CD4-positive, alpha-beta memory T cell (primary cell): ENCODE measurements at regions not wholly inside any gene's neighbourhood (a gene's known extent, or its start where the extent isn't known, plus 50 kb on each side); places are given as distances from the start of the nearest gene placed in this dataset.

Experiments used
- CTCF ChIA-PET: fragments of 350-600 bp; sonication (Branson Sonifier 250); formaldehyde crosslinking; loops from one replicate; lab custom pipeline; 2021; ENCODE audit warnings: inconsistent platforms; ENCODE audit not compliant: partially characterized antibody; lab: Charles Lee
- POLR2A ChIA-PET: fragments of 350-600 bp; sonication (Branson Sonifier 250); formaldehyde crosslinking; loops from one replicate; lab custom pipeline; 2021; ENCODE audit not compliant: partially characterized antibody; lab: Charles Lee
- DNase-seq, 5 donors: peaks; one replicate each; pipeline versions ENCODE4 v3.0.0 to v3.0.0-alpha.2; 2020 to 2022; ENCODE audit warnings: mixed read lengths in 1 of 5
- H3K27ac ChIP-seq: one replicate; pipeline ENCODE4 v1.7.0; 2013; ENCODE audit warnings: low read depth, low read length
- H3K27me3 ChIP-seq: 2 replicates; pipeline ENCODE4 v1.7.0; 2013; ENCODE audit warnings: mild to moderate bottlenecking, low read length, moderate library complexity; ENCODE audit not compliant: insufficient read depth
- H3K36me3 ChIP-seq: 2 replicates; pipeline ENCODE4 v1.7.0; 2013; ENCODE audit warnings: mild to moderate bottlenecking, low read length, moderate library complexity; ENCODE audit not compliant: insufficient read depth
- H3K4me1 ChIP-seq: 2 replicates; pipeline ENCODE4 v1.7.0; 2013; ENCODE audit warnings: mild to moderate bottlenecking, low read length, moderate library complexity; ENCODE audit not compliant: insufficient read depth
- H3K4me3 ChIP-seq, 2 donors: one replicate each; pipeline ENCODE4 v1.7.0; 2013; ENCODE audit warnings: low read length in 2 of 2, mild to moderate bottlenecking in 1 of 2
- H3K9me3 ChIP-seq, 2 donors: one replicate each; pipeline ENCODE4 v1.7.0; 2013; ENCODE audit warnings: low read length in 2 of 2, control low read depth in 1 of 2; ENCODE audit not compliant: control insufficient read depth in 1 of 2
- H3K27ac Mint-ChIP-seq, 7 donors: one replicate each; pipeline ENCODE4 v1.8.0; 2020 to 2021; ENCODE audit warnings: mixed read lengths in 7 of 7, mild to moderate bottlenecking in 6 of 7, inconsistent platforms in 3 of 7, moderate library complexity in 3 of 7
- H3K27me3 Mint-ChIP-seq, 2 donors: one replicate each; pipeline ENCODE4 v1.8.0; 2020 to 2021; ENCODE audit warnings: mixed read lengths in 2 of 2
- H3K36me3 Mint-ChIP-seq, 2 donors: one replicate each; pipeline ENCODE4 v1.8.0; 2020 to 2021; ENCODE audit warnings: mixed read lengths in 2 of 2, inconsistent platforms in 1 of 2, mild to moderate bottlenecking in 1 of 2
- H3K4me1 Mint-ChIP-seq, 4 donors: one replicate each; pipeline ENCODE4 v1.8.0; 2020 to 2021; ENCODE audit warnings: mixed read lengths in 4 of 4, mild to moderate bottlenecking in 1 of 4
- H3K4me3 Mint-ChIP-seq, 8 donors: one replicate each; pipeline ENCODE4 v1.8.0; 2020 to 2021; ENCODE audit warnings: mixed read lengths in 8 of 8, mild to moderate bottlenecking in 7 of 8, moderate library complexity in 6 of 8, inconsistent platforms in 3 of 8
- H3K9me3 Mint-ChIP-seq, 8 donors: one replicate each; pipeline ENCODE4 v1.8.0; 2020 to 2021; ENCODE audit warnings: mixed read lengths in 8 of 8, mild to moderate bottlenecking in 5 of 8, inconsistent platforms in 3 of 8, moderate library complexity in 1 of 8
- intact Hi-C: fragments of 100-400 bp; cut with micrococcal nuclease; formaldehyde crosslinking; loops from one replicate; pipeline ENCODE4 v1.15.1; 2023

DNA sequence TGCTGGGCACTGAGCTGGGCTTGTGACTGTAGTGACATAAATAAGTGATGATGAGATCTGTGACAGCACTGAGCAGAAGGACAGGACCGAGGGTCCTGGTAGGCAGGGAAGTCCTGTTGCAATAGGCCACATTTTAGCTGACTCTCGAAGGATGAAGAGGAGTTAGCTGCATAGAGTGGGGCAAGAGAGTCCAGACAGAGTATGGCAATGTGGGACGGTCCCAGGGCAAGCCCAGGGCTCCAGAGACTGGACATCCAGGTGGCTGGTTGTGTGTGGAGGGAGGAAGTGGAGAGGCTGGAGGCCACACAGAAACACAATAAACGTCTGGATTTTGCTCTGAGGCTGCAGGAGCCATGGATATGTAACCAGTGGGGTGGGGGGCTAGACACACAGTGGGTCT lies 64.5 kb upstream of the ZNF423 start:
- Mint-ChIP-seq H3K4me1 (no peaks in the 10 kb centered on the region), H3K36me3 (no peaks in the 10 kb centered on the region), H3K27ac (no peak overlapping the region), H3K4me3 (no peak overlapping the region), H3K9me3 (no peaks in the 10 kb centered on the region), H3K27me3 (peaks cover 4 to 5% of the 10 kb centered on the region in 2 donors)
- H3K4me1 ChIP-seq, result no peaks in the 10 kb centered on the region
- no peak overlapping the region for H3K27ac ChIP-seq
- no peak for DNase-seq
- H3K9me3 ChIP-seq, result no peaks in the 10 kb centered on the region
- intact Hi-C loops, result no loop called here
- no peak overlapping the region for H3K4me3 ChIP-seq
- H3K36me3 ChIP-seq, result no peaks in the 10 kb centered on the region
- ChIA-PET POLR2A (interaction anchor here (0.6 kb wide), 1 partner anchor 69 kb away, joined by 3 read pairs; no protein-coding TSS in a partner anchor), CTCF (interaction anchor here (1.0 kb wide), 1 partner anchor 513 kb away, joined by 3 read pairs; no protein-coding TSS in a partner anchor)
- H3K27me3 ChIP-seq, result no peaks in the 10 kb centered on the region

DNA sequence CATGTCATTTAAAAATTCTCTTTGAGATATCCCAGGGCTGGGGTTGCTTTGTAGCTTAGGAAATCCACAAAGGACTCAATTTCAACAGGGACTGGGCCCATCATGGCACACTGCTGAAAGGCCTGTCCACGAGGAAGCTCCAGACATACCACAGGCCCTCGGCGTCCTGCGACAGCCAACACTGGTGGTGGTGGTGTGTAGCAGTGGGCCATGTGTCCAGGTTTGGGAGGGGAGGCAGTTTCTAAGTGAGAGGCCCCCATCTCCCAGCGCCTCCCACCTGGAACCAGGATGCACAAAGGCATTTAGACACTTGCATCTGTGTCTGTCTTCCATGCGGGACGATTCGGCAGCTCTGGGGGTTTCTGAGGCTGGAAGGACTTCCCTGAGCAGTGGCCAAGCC lies 65.2 kb upstream of the ZNF423 start:
- Mint-ChIP-seq H3K36me3 (no peaks in the 10 kb centered on the region), H3K4me1 (no peaks in the 10 kb centered on the region), H3K9me3 (no peaks in the 10 kb centered on the region), H3K27me3 (peaks cover 7 to 8% of the 10 kb centered on the region in 2 donors), H3K27ac (no peak overlapping the region), H3K4me3 (no peak overlapping the region)
- intact Hi-C loops, result no loop called here
- Histone ChIP-seq H3K9me3 (no peaks in the 10 kb centered on the region), H3K27ac (no peak overlapping the region), H3K4me3 (no peak overlapping the region), H3K4me1 (no peaks in the 10 kb centered on the region), H3K27me3 (no peaks in the 10 kb centered on the region), H3K36me3 (no peaks in the 10 kb centered on the region)
- no peak for DNase-seq
- ChIA-PET POLR2A (no interaction called here), CTCF (interaction anchor here (0.7 to 1.0 kb wide), 2 partner anchors 9 to 514 kb away, joined by 3 read pairs; no protein-coding TSS in a partner anchor)

- intact Hi-C loops, result no loop called here
These were observed 66.0 kb upstream of the ZNF423 start for GRCh38 chr16:49921791-49922456.

DNA sequence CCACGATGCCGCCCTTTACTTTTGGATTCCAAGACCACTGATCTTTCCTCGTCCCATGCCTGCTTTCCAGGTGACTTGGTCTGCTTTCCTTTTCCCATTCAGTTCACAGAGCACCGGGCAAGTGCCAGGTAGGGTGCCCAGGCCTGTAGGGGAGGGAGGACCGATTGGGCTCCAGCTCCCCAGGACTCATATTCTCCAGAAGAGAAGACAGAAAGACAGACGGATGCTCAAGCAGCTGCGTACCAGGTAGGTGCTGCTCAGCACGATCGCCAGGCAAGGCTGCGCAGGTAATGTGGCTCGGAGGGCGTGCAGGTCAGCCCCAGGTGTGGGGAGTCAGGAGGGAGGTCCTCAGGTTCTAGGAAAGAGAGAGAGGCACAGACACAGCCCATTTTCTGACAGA lies 67.5 kb upstream of the ZNF423 start:
- ChIA-PET POLR2A (no interaction called here), CTCF (interaction anchor here (0.6 to 2.1 kb wide), 4 partner anchors 11 to 515 kb away, joined by 3 to 8 read pairs (median 4); no protein-coding TSS in a partner anchor)
- intact Hi-C loops, result no loop called here

More at GRCh38 chr16:49921791-49922456, 66.0 kb upstream of the ZNF423 start:
- CTCF ChIA-PET, result interaction anchor here (0.7 to 1.6 kb wide), 2 partner anchors 9 to 65 kb away, joined by 3 to 4 read pairs; no protein-coding TSS in a partner anchor
- H3K9me3 ChIP-seq, result no peaks in the 10 kb centered on the region
- no peak overlapping the region for H3K4me3 ChIP-seq
- POLR2A ChIA-PET, result no interaction called here
- Mint-ChIP-seq H3K4me1 (no peaks in the 10 kb centered on the region), H3K36me3 (no peaks in the 10 kb centered on the region), H3K27me3 (peaks cover 7 to 8% of the 10 kb centered on the region in 2 donors), H3K9me3 (no peaks in the 10 kb centered on the region), H3K27ac (peak overlapping the region in 1 of 7 donors; percentile 18), H3K4me3 (no peak overlapping the region)
- H3K27ac ChIP-seq, result no peak overlapping the region
- H3K36me3 ChIP-seq, result no peaks in the 10 kb centered on the region
- peak in 4 of 5 donors; percentile 5 to 23 (median 14) for DNase-seq
- H3K27me3 ChIP-seq, result no peaks in the 10 kb centered on the region
- H3K4me1 ChIP-seq, result no peaks in the 10 kb centered on the region

DNA sequence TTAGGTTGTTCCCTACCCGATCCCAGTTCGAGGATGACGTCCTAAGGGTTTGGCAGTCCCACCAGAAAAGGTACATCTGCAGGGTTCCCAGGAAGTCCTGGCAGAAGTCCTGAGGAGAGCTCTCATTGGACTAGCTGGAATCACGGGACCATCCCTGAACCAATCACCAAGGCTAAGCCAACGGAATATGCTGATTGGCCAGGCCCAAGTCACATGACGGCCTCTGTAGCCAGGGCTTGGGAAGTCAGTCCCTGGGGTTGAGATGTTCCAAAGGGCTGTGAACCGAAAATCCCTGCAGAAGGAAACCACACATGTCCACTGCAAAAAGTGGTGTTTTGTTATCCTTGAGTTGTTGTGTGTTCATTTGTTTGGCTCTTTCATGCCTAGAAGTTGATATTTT lies 68.2 kb upstream of the ZNF423 start:
- intact Hi-C loops, result no loop called here
- Mint-ChIP-seq H3K36me3 (no peaks in the 10 kb centered on the region), H3K9me3 (no peaks in the 10 kb centered on the region), H3K27me3 (peaks cover 9 to 14% of the 10 kb centered on the region in 2 donors), H3K4me1 (peaks cover 0 to 1% (median 0%) of the 10 kb centered on the region in 4 donors), H3K4me3 (no peak overlapping the region), H3K27ac (no peak overlapping the region)
- H3K4me3 ChIP-seq, result no peak overlapping the region
- H3K4me1 ChIP-seq, result no peaks in the 10 kb centered on the region
- H3K27me3 ChIP-seq, result no peaks in the 10 kb centered on the region
- DNase-seq, result no peak
- no peaks in the 10 kb centered on the region for H3K36me3 ChIP-seq
- no peaks in the 10 kb centered on the region for H3K9me3 ChIP-seq
- ChIA-PET POLR2A (no interaction called here), CTCF (interaction anchor here (0.6 to 2.1 kb wide), 2 partner anchors 16 to 516 kb away, joined by 3 to 8 read pairs; no protein-coding TSS in a partner anchor)
- no peak overlapping the region for H3K27ac ChIP-seq

More for the DNA sequence above, 67.5 kb upstream of the ZNF423 start:
- H3K27ac ChIP-seq, result no peak overlapping the region
- no peaks in the 10 kb centered on the region for H3K36me3 ChIP-seq
- Mint-ChIP-seq H3K36me3 (no peaks in the 10 kb centered on the region), H3K27ac (peak overlapping the region in 1 of 7 donors; percentile 19), H3K9me3 (no peaks in the 10 kb centered on the region), H3K4me1 (peaks cover 0 to under 1% (median 0%) of the 10 kb centered on the region in 4 donors), H3K4me3 (no peak overlapping the region), H3K27me3 (peaks cover 8 to 11% of the 10 kb centered on the region in 2 donors)
- H3K4me3 ChIP-seq, result no peak overlapping the region
- no peaks in the 10 kb centered on the region for H3K27me3 ChIP-seq
- no peak for DNase-seq
- no peaks in the 10 kb centered on the region for H3K9me3 ChIP-seq
- H3K4me1 ChIP-seq, result no peaks in the 10 kb centered on the region

DNA sequence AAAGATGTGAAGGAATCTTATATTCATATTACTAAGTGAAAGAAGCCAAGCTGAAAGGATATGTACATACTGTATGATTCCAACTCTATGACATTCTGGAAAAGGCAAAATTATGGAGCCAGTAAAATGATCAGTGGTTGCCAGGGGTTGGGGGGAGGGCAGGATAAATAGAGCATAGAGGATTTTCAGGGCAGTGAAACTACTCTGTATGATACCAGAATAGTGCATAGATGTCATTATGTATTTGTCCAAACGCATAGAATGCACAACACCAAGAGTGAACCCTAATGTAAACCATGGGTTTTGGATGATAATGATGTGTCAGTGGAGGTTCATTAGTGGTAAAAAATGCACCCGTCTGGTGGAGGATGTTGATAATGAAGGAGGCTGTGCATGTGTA lies 71.0 kb upstream of the ZNF423 start:
- ChIA-PET POLR2A (no interaction called here), CTCF (interaction anchor here (0.7 kb wide), 1 partner anchor 1703 kb away, joined by 3 read pairs; no protein-coding TSS in a partner anchor)
- Histone ChIP-seq H3K4me3 (no peak overlapping the region), H3K4me1 (no peaks in the 10 kb centered on the region), H3K27me3 (no peaks in the 10 kb centered on the region), H3K36me3 (no peaks in the 10 kb centered on the region), H3K9me3 (no peaks in the 10 kb centered on the region), H3K27ac (no peak overlapping the region)
- H3K36me3 Mint-ChIP-seq, result no peaks in the 10 kb centered on the region
- H3K4me1 Mint-ChIP-seq, result peaks cover 0 to 1% (median 0%) of the 10 kb centered on the region in 4 donors
- peaks cover 0 to 2% (median 0%) of the 10 kb centered on the region in 8 donors for H3K9me3 Mint-ChIP-seq
- DNase-seq, result no peak
- intact Hi-C loops, result no loop called here
- no peak overlapping the region for H3K27ac Mint-ChIP-seq
- peaks cover 14 to 16% of the 10 kb centered on the region in 2 donors for H3K27me3 Mint-ChIP-seq
- no peak overlapping the region for H3K4me3 Mint-ChIP-seq

DNA sequence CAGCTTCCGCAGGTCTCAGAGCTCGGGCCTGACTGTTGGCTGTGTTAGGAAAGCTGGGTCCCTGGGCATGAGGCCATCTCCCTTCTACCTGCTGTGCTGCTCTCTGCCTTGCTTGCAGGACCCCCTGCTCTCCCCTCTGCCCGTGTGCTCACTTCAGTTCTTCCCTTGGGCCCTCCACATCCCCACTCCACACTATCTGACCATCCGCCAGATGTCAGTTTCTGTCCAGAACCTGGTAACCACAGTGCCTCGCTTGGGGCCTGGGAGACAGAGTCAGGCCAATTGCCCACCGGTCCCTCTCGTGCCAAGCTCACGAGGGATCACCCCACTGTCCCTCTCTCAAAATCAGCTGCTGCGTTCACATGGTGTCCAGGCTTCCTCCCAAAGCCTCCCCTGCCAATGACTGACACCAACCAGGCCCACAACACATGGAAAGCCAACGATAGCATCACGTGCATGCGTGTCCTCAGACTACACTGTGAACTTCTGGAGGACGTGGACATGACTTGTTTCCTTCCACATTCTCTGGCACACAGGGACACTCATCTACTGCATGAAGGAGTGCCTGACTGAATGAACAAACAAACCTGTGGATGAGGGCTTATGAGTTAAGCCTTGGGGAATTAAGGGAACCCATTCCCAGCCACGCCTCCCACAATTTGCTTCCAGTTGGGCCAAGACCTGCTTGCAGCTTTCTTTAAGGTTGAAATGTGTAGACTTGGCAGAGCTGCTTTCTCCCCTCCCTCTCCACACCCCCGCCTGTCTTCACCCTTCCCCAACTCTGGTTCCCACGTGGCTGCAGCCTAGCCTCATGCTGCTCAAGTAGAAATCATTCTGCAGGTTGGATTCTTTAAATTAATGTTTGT lies 72.5 kb upstream of the ZNF423 start:
- no peaks in the 10 kb centered on the region for H3K36me3 Mint-ChIP-seq
- H3K27ac ChIP-seq, result no peak overlapping the region
- POLR2A ChIA-PET, result no interaction called here
- H3K27me3 ChIP-seq, result no peaks in the 10 kb centered on the region
- H3K4me1 Mint-ChIP-seq, result peaks cover 0 to 1% (median 0%) of the 10 kb centered on the region in 4 donors
- no peaks in the 10 kb centered on the region for H3K36me3 ChIP-seq
- no peak overlapping the region for H3K4me3 Mint-ChIP-seq
- H3K4me3 ChIP-seq, result no peak overlapping the region
- H3K27ac Mint-ChIP-seq, result no peak overlapping the region
- H3K27me3 Mint-ChIP-seq, result peaks cover 13 to 17% of the 10 kb centered on the region in 2 donors
- H3K4me1 ChIP-seq, result no peaks in the 10 kb centered on the region
- no peak for DNase-seq
- H3K9me3 ChIP-seq, result no peaks in the 10 kb centered on the region
- H3K9me3 Mint-ChIP-seq, result peaks cover 0 to 2% (median 0%) of the 10 kb centered on the region in 8 donors
- intact Hi-C loops, result no loop called here
- CTCF ChIA-PET, result no interaction called here
